Vagina (tissue), 2 donors: ENCODE measurements at regions not wholly inside any gene's neighbourhood (a gene's known extent, or its start where the extent isn't known, plus 50 kb on each side); places are given as distances from the start of the nearest gene placed in this dataset.

Experiments
- DNase-seq, 2 donors: peaks; one replicate each; pipeline ENCODE4 v3.0.0-alpha.2; 2017; ENCODE audit errors: extremely low spot score in 2 of 2
- H3K27ac ChIP-seq: fragments of 200-600 bp; sonication (generic); one replicate; pipeline ENCODE4 v1.5.1; 2019
- H3K27me3 ChIP-seq: fragments of 200-600 bp; sonication (generic); one replicate; pipeline ENCODE4 v1.5.1; 2019
- H3K36me3 ChIP-seq, 2 donors: fragments of 200-600 bp; sonication (generic); one replicate each; pipeline ENCODE4 v1.5.1; 2017 to 2019
- H3K4me1 ChIP-seq: fragments of 200-600 bp; sonication (generic); one replicate; pipeline ENCODE4 v1.5.1; 2019
- H3K4me3 ChIP-seq, 2 donors: fragments of 200-600 bp; sonication (generic); 1 replicate in 1 of 2; 2 replicates in 1 of 2; pipeline ENCODE4 v1.5.1; 2016 to 2019
- H3K9me3 ChIP-seq: fragments of 200-600 bp; sonication (generic); one replicate; pipeline ENCODE4 v1.5.1; 2019
- CTCF ChIP-seq, 3 experiments: fragments of 450-650 bp in 2 of 3; fragments of 200-600 bp in 1 of 3; sonication (generic) in 1 of 3; IDR thresholded peaks; one replicate each; pipeline ENCODE4 v1.5.1; 2017 to 2019; ENCODE audit warnings: antibody characterized with exemption in 3 of 3, mild to moderate bottlenecking in 2 of 3, moderate library complexity in 2 of 3
- POLR2A ChIP-seq, 2 donors: fragments of 450-650 bp; IDR thresholded peaks; one replicate each; pipeline ENCODE4 v1.6.1; 2017; ENCODE audit warnings: antibody characterized with exemption in 2 of 2, mild to moderate bottlenecking in 2 of 2, moderate library complexity in 2 of 2
- POLR2AphosphoS5 ChIP-seq, 2 donors: sonication (generic); formaldehyde crosslinking; IDR thresholded peaks; one replicate each; pipeline ENCODE4 v1.9.0; 2017; ENCODE audit warnings: antibody characterized with exemption in 2 of 2, mild to moderate bottlenecking in 2 of 2, low read depth in 1 of 2; ENCODE audit not compliant: insufficient read depth in 1 of 2
- intact Hi-C: fragments of 100-400 bp; cut with DNase I; formaldehyde crosslinking; loops from one replicate; pipeline ENCODE4 v1.15.1; 2023

GRCh38 chr21:35940074-35940927, 120.0 kb downstream of the SETD4 start:
- Histone ChIP-seq H3K4me1 (no peaks in the 10 kb centered on the region), H3K9me3 (no peaks in the 10 kb centered on the region), H3K27me3 (no peaks in the 10 kb centered on the region), H3K36me3 (no peaks in the 10 kb centered on the region), H3K4me3 (no peak overlapping the region), H3K27ac (no peak overlapping the region)
- DNase-seq = peak; percentile 70 to 86
- peak; percentile 30 to 54 (median 37) for TF ChIP-seq CTCF (IDR thresholded peaks at IDR 0.05)
- TF ChIP-seq POLR2A (IDR thresholded peaks at IDR 0.05) = no peak
- TF ChIP-seq POLR2AphosphoS5 (IDR thresholded peaks at IDR 0.05; ENCODE audit: insufficient read depth in 1 of 2, low read depth in 1 of 2) = no peak
- intact Hi-C loops = no loop called here

GRCh38 chr21:35938446-35938845, 121.9 kb downstream of the SETD4 start:
- no peak for DNase-seq
- Histone ChIP-seq H3K4me1 (peaks cover 6% of the 10 kb centered on the region), H3K27me3 (no peaks in the 10 kb centered on the region), H3K36me3 (no peaks in the 10 kb centered on the region), H3K9me3 (no peaks in the 10 kb centered on the region), H3K27ac (no peak overlapping the region), H3K4me3 (no peak overlapping the region)
- TF ChIP-seq POLR2AphosphoS5 (IDR thresholded peaks at IDR 0.05; ENCODE audit: insufficient read depth in 1 of 2, low read depth in 1 of 2) = no peak
- no peak for TF ChIP-seq CTCF (IDR thresholded peaks at IDR 0.05)
- TF ChIP-seq POLR2A (IDR thresholded peaks at IDR 0.05) = no peak
- intact Hi-C loops = no loop called here

GRCh38 chr21:35933466-35933865, 126.9 kb downstream of the SETD4 start:
- Histone ChIP-seq H3K4me1 (peaks cover 22% of the 10 kb centered on the region), H3K4me3 (no peak overlapping the region), H3K27ac (peak overlapping the region; percentile 77), H3K27me3 (no peaks in the 10 kb centered on the region), H3K36me3 (no peaks in the 10 kb centered on the region), H3K9me3 (no peaks in the 10 kb centered on the region)
- intact Hi-C loops = no loop called here
- DNase-seq = peak in 1 of 2 donors; percentile 95
- TF ChIP-seq POLR2AphosphoS5 (IDR thresholded peaks at IDR 0.05; ENCODE audit: insufficient read depth in 1 of 2, low read depth in 1 of 2) = no peak
- TF ChIP-seq CTCF (IDR thresholded peaks at IDR 0.05) = peak in 1 of 3 experiments; percentile 36

GRCh38 chr21:35932232-35932911, 128.0 kb downstream of the SETD4 start:
- peaks cover 22% of the 10 kb centered on the region for H3K4me1 ChIP-seq
- no peaks in the 10 kb centered on the region for H3K36me3 ChIP-seq
- DNase-seq = no peak
- no peak for TF ChIP-seq POLR2A (IDR thresholded peaks at IDR 0.05)
- TF ChIP-seq CTCF (IDR thresholded peaks at IDR 0.05) = no peak
- peak; percentile 34 to 38 for TF ChIP-seq POLR2AphosphoS5 (IDR thresholded peaks at IDR 0.05; ENCODE audit: insufficient read depth in 1 of 2, low read depth in 1 of 2)
- peak overlapping the region; percentile 77 for H3K27ac ChIP-seq
- H3K27me3 ChIP-seq = no peaks in the 10 kb centered on the region
- intact Hi-C loops = no loop called here
- no peak overlapping the region for H3K4me3 ChIP-seq
- no peaks in the 10 kb centered on the region for H3K9me3 ChIP-seq

- H3K4me3 ChIP-seq = no peak overlapping the region
- peak overlapping the region; percentile 40 for H3K27ac ChIP-seq
- TF ChIP-seq CTCF (IDR thresholded peaks at IDR 0.05) (no peak), POLR2AphosphoS5 (IDR thresholded peaks at IDR 0.05; ENCODE audit: insufficient read depth in 1 of 2, low read depth in 1 of 2) (no peak), POLR2A (IDR thresholded peaks at IDR 0.05) (no peak)
- peaks cover 31% of the 10 kb centered on the region for H3K4me1 ChIP-seq
- DNase-seq = peak in 1 of 2 donors; percentile 31
- intact Hi-C loops = no loop called here
- no peaks in the 10 kb centered on the region for H3K36me3 ChIP-seq
- H3K9me3 ChIP-seq = no peaks in the 10 kb centered on the region
- H3K27me3 ChIP-seq = no peaks in the 10 kb centered on the region
These were observed 130.4 kb downstream of the SETD4 start for GRCh38 chr21:35929901-35930300.
